Endothelial cell of umbilical vein (primary cell): ENCODE measurements at regions not wholly inside any gene's neighbourhood (a gene's known extent, or its start where the extent isn't known, plus 50 kb on each side); places are given as distances from the start of the nearest gene placed in this dataset.

Experiments used
- EZH2 ChIP-seq: IDR thresholded peaks from 2 replicates; pipeline ENCODE4 v1.6.1; 2012; ENCODE audit warnings: borderline replicate concordance, low read depth, mild to moderate bottlenecking, moderate library complexity, low read length, inconsistent platforms; ENCODE audit not compliant: severe bottlenecking
- FOS ChIP-seq: IDR thresholded peaks from 2 replicates; pipeline ENCODE4 v1.6.1; 2011; ENCODE audit warnings: mild to moderate bottlenecking, low read length, moderate library complexity, borderline replicate concordance; ENCODE audit not compliant: insufficient read depth
- GATA2 ChIP-seq: IDR thresholded peaks from 2 replicates; pipeline ENCODE4 v1.7.0; 2011; ENCODE audit warnings: low read depth, mild to moderate bottlenecking, moderate library complexity, mixed read lengths, low read length; ENCODE audit not compliant: insufficient read length, insufficient read depth
- JUN ChIP-seq: IDR thresholded peaks from 2 replicates; pipeline ENCODE4 v1.6.1; 2011; ENCODE audit warnings: borderline replicate concordance, low read depth; ENCODE audit not compliant: insufficient read length, insufficient read depth
- POLR2A ChIP-seq: IDR thresholded peaks from 2 replicates; pipeline ENCODE4 v1.6.1; 2012; ENCODE audit warnings: low read depth, mild to moderate bottlenecking, control low read depth, low read length
- POLR2AphosphoS5 ChIP-seq: IDR thresholded peaks from 2 replicates; pipeline ENCODE4 v1.6.1; 2012; ENCODE audit warnings: low read depth, mild to moderate bottlenecking, control low read depth, low read length, moderate library complexity; ENCODE audit not compliant: insufficient read depth
- TF ChIP-seq, protein P1 (sequence below), 2 donors: IDR thresholded peaks; 1 replicate in 1 of 2; 2 replicates in 1 of 2; pipeline ENCODE4 v1.5.1; 2011; ENCODE audit warnings: low read length in 2 of 2, mild to moderate bottlenecking in 2 of 2, moderate library complexity in 2 of 2, control low read depth in 1 of 2, inconsistent platforms in 1 of 2, low read depth in 1 of 2; ENCODE audit not compliant: insufficient read depth in 1 of 2; ENCODE audit errors: extremely low read depth in 1 of 2
- TF ChIP-seq, protein P2 (sequence below): IDR thresholded peaks from 2 replicates; pipeline ENCODE4 v1.6.1; 2011; ENCODE audit not compliant: insufficient read depth, insufficient read length

DNA sequence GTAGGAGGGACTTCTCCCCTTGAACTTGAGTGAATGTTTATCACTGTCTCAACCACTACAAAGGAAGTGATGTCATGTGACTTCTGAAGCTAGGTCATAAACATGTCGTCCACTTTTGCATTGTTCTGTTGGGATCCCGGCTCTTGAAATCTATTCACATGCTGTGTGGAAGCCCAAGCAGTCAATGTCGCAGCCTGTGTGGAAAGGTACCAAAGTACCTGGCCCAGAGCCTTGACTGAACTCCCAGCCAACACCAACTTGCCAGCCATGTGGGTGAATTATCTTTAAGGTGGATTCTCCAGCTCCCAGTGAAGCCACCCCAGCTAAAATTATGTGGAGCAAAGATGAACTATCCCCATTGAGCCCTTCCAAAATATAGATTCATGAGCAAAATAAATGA, 85.0 kb upstream of the USP38 start:
- no peak for TF ChIP-seq EZH2
- TF ChIP-seq, protein P1, sequence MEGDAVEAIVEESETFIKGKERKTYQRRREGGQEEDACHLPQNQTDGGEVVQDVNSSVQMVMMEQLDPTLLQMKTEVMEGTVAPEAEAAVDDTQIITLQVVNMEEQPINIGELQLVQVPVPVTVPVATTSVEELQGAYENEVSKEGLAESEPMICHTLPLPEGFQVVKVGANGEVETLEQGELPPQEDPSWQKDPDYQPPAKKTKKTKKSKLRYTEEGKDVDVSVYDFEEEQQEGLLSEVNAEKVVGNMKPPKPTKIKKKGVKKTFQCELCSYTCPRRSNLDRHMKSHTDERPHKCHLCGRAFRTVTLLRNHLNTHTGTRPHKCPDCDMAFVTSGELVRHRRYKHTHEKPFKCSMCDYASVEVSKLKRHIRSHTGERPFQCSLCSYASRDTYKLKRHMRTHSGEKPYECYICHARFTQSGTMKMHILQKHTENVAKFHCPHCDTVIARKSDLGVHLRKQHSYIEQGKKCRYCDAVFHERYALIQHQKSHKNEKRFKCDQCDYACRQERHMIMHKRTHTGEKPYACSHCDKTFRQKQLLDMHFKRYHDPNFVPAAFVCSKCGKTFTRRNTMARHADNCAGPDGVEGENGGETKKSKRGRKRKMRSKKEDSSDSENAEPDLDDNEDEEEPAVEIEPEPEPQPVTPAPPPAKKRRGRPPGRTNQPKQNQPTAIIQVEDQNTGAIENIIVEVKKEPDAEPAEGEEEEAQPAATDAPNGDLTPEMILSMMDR (IDR thresholded peaks at IDR 0.05; ENCODE audit: extremely low read depth in 1 of 2, insufficient read depth in 1 of 2, low read depth in 1 of 2, low read length in 2 of 2): no peak
- no peak for TF ChIP-seq GATA2
- no peak for TF ChIP-seq POLR2AphosphoS5
- TF ChIP-seq, protein P2, sequence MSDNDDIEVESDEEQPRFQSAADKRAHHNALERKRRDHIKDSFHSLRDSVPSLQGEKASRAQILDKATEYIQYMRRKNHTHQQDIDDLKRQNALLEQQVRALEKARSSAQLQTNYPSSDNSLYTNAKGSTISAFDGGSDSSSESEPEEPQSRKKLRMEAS: no peak
- no peak for TF ChIP-seq POLR2A
- TF ChIP-seq FOS: no peak
- no peak for TF ChIP-seq JUN
